Hepatocyte (in vitro differentiated cells): ENCODE measurements at regions not wholly inside any gene's neighbourhood (a gene's known extent, or its start where the extent isn't known, plus 50 kb on each side); places are given as distances from the start of the nearest gene placed in this dataset.
"Not testable (repeated sequence)": the region's sequence is repeated elsewhere in the genome, so short reads cannot be mapped to it uniquely, and the experiment has no call there.

Experiments
- DNase-seq: peaks from one replicate; pipeline ENCODE4 v3.0.0-alpha.2; 2016; ENCODE audit warnings: low spot score
- H2AFZ ChIP-seq: fragments of 200-600 bp; sonication (generic); 2 replicates; pipeline ENCODE4 v1.6.0; 2016; ENCODE audit warnings: antibody characterized with exemption, mild to moderate bottlenecking
- H3K27ac ChIP-seq: fragments of 200-600 bp; sonication (generic); 2 replicates; pipeline ENCODE4 v1.5.1; 2016; ENCODE audit warnings: mild to moderate bottlenecking
- H3K27me3 ChIP-seq: fragments of 200-600 bp; sonication (generic); 2 replicates; pipeline ENCODE4 v1.6.1; 2016
- H3K36me3 ChIP-seq: fragments of 200-600 bp; sonication (generic); replicated peaks from 2 replicates; pipeline ENCODE4 v1.5.1; 2016; ENCODE audit warnings: low read depth; ENCODE audit not compliant: insufficient read depth
- H3K4me1 ChIP-seq: fragments of 200-600 bp; sonication (generic); 2 replicates; pipeline ENCODE4 v1.5.1; 2016; ENCODE audit warnings: mild to moderate bottlenecking, moderate library complexity; ENCODE audit not compliant: insufficient read depth
- H3K4me2 ChIP-seq: fragments of 200-600 bp; sonication (generic); 2 replicates; pipeline ENCODE4 v1.6.0; 2016
- H3K4me3 ChIP-seq: fragments of 200-600 bp; sonication (generic); 2 replicates; pipeline ENCODE4 v1.5.1; 2016; ENCODE audit warnings: mild to moderate bottlenecking
- H3K79me2 ChIP-seq: fragments of 200-600 bp; sonication (generic); 2 replicates; pipeline ENCODE4 v1.6.0; 2017; ENCODE audit warnings: mild to moderate bottlenecking
- H3K9me2 ChIP-seq: fragments of 200-600 bp; sonication (generic); replicated peaks from 2 replicates; pipeline ENCODE4 v1.6.0; 2017; ENCODE audit warnings: mild to moderate bottlenecking; ENCODE audit not compliant: insufficient read depth
- H3K9me3 ChIP-seq: fragments of 200-600 bp; sonication (generic); 2 replicates; pipeline ENCODE4 v1.5.1; 2016; ENCODE audit warnings: low read depth, mild to moderate bottlenecking
- H4K20me1 ChIP-seq: fragments of 200-600 bp; sonication (generic); 2 replicates; pipeline ENCODE4 v1.6.0; 2016; ENCODE audit warnings: mild to moderate bottlenecking; ENCODE audit not compliant: insufficient read depth, poor library complexity, severe bottlenecking
- CTCF ChIP-seq: fragments of 200-600 bp; sonication (generic); IDR thresholded peaks from 2 replicates; pipeline ENCODE4 v1.5.1; 2016; ENCODE audit warnings: antibody characterized with exemption, mild to moderate bottlenecking; ENCODE audit not compliant: poor library complexity
- EZH2 ChIP-seq: fragments of 200-600 bp; sonication (generic); IDR thresholded peaks from 2 replicates; pipeline ENCODE4 v1.6.1; 2016; ENCODE audit warnings: antibody characterized with exemption, mild to moderate bottlenecking, borderline replicate concordance
- EZH2phosphoT487 ChIP-seq: fragments of 200-600 bp; sonication (generic); IDR thresholded peaks from one replicate; pipeline ENCODE4 v1.6.1; 2018; ENCODE audit warnings: antibody characterized with exemption, mild to moderate bottlenecking, low read depth, moderate library complexity; ENCODE audit not compliant: unreplicated experiment, severe bottlenecking
- WGBS: methylation state at CpG from one replicate; pipeline ENCODE4 v1.1.6; 2016; ENCODE audit warnings: low lambda C conversion rate; ENCODE audit errors: missing lambda C conversion rate; 5-methylcytosine and 5-hydroxymethylcytosine counted together

- H3K4me3 ChIP-seq: no peak overlapping the region
- WGBS: 91% methylated on average over 4 of the region's 4 CpGs
- H3K4me1 ChIP-seq: no peaks in the 10 kb centered on the region
- H2AFZ ChIP-seq: no peak overlapping the region
- H3K27ac ChIP-seq: no peak overlapping the region
- H3K4me2 ChIP-seq: no peak overlapping the region
- no peaks in the 10 kb centered on the region for H3K79me2 ChIP-seq
- TF ChIP-seq CTCF (no peak), EZH2 (no peak), EZH2phosphoT487 (no peak)
- DNase-seq: no peak
- H4K20me1 ChIP-seq: no peaks in the 10 kb centered on the region
- no peaks in the 10 kb centered on the region for H3K36me3 ChIP-seq
- H3K27me3 ChIP-seq: no peaks in the 10 kb centered on the region
- no peaks in the 10 kb centered on the region for H3K9me2 ChIP-seq
- H3K9me3 ChIP-seq: no peaks in the 10 kb centered on the region
These were observed 305.2 kb upstream of the STEAP1 start for GRCh38 chr7:89849052-89849451.

GRCh38 chr7:89857053-89857452 is 297.2 kb upstream of the STEAP1 start:
- not testable (repeated sequence) for H3K27ac ChIP-seq, H4K20me1 ChIP-seq, H3K36me3 ChIP-seq, H2AFZ ChIP-seq, H3K9me2 ChIP-seq, DNase-seq, H3K4me3 ChIP-seq, H3K9me3 ChIP-seq, H3K4me2 ChIP-seq, H3K27me3 ChIP-seq, H3K4me1 ChIP-seq, H3K79me2 ChIP-seq

- no peak overlapping the region for H3K4me3 ChIP-seq
- H3K36me3 ChIP-seq: no peaks in the 10 kb centered on the region
- WGBS: 89% methylated on average over 1 of the region's 1 CpG
- H3K9me2 ChIP-seq: no peaks in the 10 kb centered on the region
- no peak for DNase-seq
- no peaks in the 10 kb centered on the region for H3K27me3 ChIP-seq
- TF ChIP-seq EZH2: no peak
- TF ChIP-seq EZH2phosphoT487: no peak
- TF ChIP-seq CTCF: no peak
- no peak overlapping the region for H3K27ac ChIP-seq
- H4K20me1 ChIP-seq: no peaks in the 10 kb centered on the region
- no peaks in the 10 kb centered on the region for H3K9me3 ChIP-seq
- H3K79me2 ChIP-seq: no peaks in the 10 kb centered on the region
- no peak overlapping the region for H2AFZ ChIP-seq
- H3K4me2 ChIP-seq: no peak overlapping the region
- no peaks in the 10 kb centered on the region for H3K4me1 ChIP-seq
These were observed 296.5 kb upstream of the STEAP1 start for GRCh38 chr7:89857767-89858166.

GRCh38 chr7:89887489-89887888 is 266.8 kb upstream of the STEAP1 start:
- H3K9me3 ChIP-seq: no peaks in the 10 kb centered on the region
- H3K36me3 ChIP-seq: no peaks in the 10 kb centered on the region
- H3K4me3 ChIP-seq: no peak overlapping the region
- DNase-seq: peak; percentile 26
- H3K79me2 ChIP-seq: no peaks in the 10 kb centered on the region
- no peaks in the 10 kb centered on the region for H3K27me3 ChIP-seq
- H4K20me1 ChIP-seq: no peaks in the 10 kb centered on the region
- H3K4me1 ChIP-seq: no peaks in the 10 kb centered on the region
- no peak for TF ChIP-seq EZH2phosphoT487
- no peak for TF ChIP-seq CTCF
- TF ChIP-seq EZH2: no peak
- H3K27ac ChIP-seq: no peak overlapping the region
- 84% methylated on average over 3 of the region's 3 CpGs for WGBS
- no peak overlapping the region for H3K4me2 ChIP-seq
- no peaks in the 10 kb centered on the region for H3K9me2 ChIP-seq
- H2AFZ ChIP-seq: no peak overlapping the region
